ENCODE measurements at regions not wholly inside any gene's neighbourhood (a gene's known extent, or its start where the extent isn't known, plus 50 kb on each side); places are given as distances from the start of the nearest gene placed in this dataset.

GRCh38 chr12:67889931-67890330 lies 99.3 kb upstream of the IFNG-AS1 start:
- TF ChIP-seq CTCF (IDR thresholded peaks at IDR 0.05) (no peak), POLR2A (IDR thresholded peaks at IDR 0.05; ENCODE audit: low read depth) (no peak), EP300 (IDR thresholded peaks at IDR 0.05) (no peak)

Measured in esophagus muscularis mucosa (tissue), 4 donors.